Ovary (tissue), 7 donors: ENCODE measurements at regions not wholly inside any gene's neighbourhood (a gene's known extent, or its start where the extent isn't known, plus 50 kb on each side); places are given as distances from the start of the nearest gene placed in this dataset.

ENCODE experiments used
- DNase-seq, 5 donors: peaks; one replicate each; pipeline ENCODE4 v3.0.0-alpha.2; 2019 to 2020
- H3K27ac ChIP-seq, 2 donors: fragments of 200-600 bp; one replicate each; pipeline versions ENCODE4 v1.5.1 to v1.8.0; 2019 to 2022
- H3K27me3 ChIP-seq: fragments of 200-600 bp; one replicate; pipeline ENCODE4 v1.8.0; 2022
- H3K36me3 ChIP-seq: fragments of 200-600 bp; sonication (generic); one replicate; pipeline ENCODE4 v1.5.1; 2019
- H3K4me1 ChIP-seq: one replicate; pipeline ENCODE4 v1.8.1; 2013; ENCODE audit warnings: mild to moderate bottlenecking, moderate library complexity; ENCODE audit not compliant: insufficient read depth
- H3K4me3 ChIP-seq: fragments of 200-600 bp; sonication (generic); one replicate; pipeline ENCODE4 v1.5.1; 2017
- H3K9me3 ChIP-seq, 2 donors: fragments of 200-600 bp in 1 of 2; sonication (generic) in 1 of 2; one replicate each; pipeline versions ENCODE4 v1.5.1 to v1.8.1; 2013 to 2019; ENCODE audit warnings: mild to moderate bottlenecking in 1 of 2, moderate library complexity in 1 of 2
- EP300 ChIP-seq: sonication (generic); formaldehyde crosslinking; IDR thresholded peaks from one replicate; pipeline ENCODE4 v1.6.1; 2017; ENCODE audit warnings: antibody characterized with exemption
- POLR2A ChIP-seq: fragments of 450-650 bp; IDR thresholded peaks from one replicate; pipeline ENCODE4 v1.6.1; 2017; ENCODE audit warnings: antibody characterized with exemption, mild to moderate bottlenecking, moderate library complexity
- WGBS, 3 donors: extraction: QIAGEN DNeasy Blood & Tissue Kit in 1 of 3; methylation state at CpG; one replicate each; pipeline versions ENCODE4 v1.1.5 to v1.1.7; 2013 to 2017; 5-methylcytosine and 5-hydroxymethylcytosine counted together
- intact Hi-C, 4 donors: fragments of 100-400 bp; cut with DNase I; formaldehyde crosslinking; loops; one replicate each; pipeline versions ENCODE4 v1.11.0 to v1.15.1; 2022 to 2023
- TF ChIP-seq, protein P1 (sequence below), 3 donors: fragments of 450-650 bp in 2 of 3; fragments of 200-600 bp in 1 of 3; IDR thresholded peaks; one replicate each; pipeline versions ENCODE4 v1.5.1 to v1.8.0; 2016 to 2022; ENCODE audit warnings: antibody characterized with exemption in 3 of 3, mild to moderate bottlenecking in 1 of 3
- donor health status: DM: no; HTN: no; CAD: no; lungs with moderate emphysema.
- donor health status: DM: no; HTN: no; CAD: no.
- donor health status: Bipolar disorder and iron deficiency.
- donor health status: DM: no; HTN: no; CAD: no.
- donor health status: DM: yes; HTN: yes; CAD: no.

GRCh38 chr5:89267788-89268187 is 384.8 kb upstream of the MEF2C start:
- WGBS, 3 donors, result 85 to 91% (median 89%) methylated on average over 2 of the region's 2 CpGs
- TF ChIP-seq, protein P1, sequence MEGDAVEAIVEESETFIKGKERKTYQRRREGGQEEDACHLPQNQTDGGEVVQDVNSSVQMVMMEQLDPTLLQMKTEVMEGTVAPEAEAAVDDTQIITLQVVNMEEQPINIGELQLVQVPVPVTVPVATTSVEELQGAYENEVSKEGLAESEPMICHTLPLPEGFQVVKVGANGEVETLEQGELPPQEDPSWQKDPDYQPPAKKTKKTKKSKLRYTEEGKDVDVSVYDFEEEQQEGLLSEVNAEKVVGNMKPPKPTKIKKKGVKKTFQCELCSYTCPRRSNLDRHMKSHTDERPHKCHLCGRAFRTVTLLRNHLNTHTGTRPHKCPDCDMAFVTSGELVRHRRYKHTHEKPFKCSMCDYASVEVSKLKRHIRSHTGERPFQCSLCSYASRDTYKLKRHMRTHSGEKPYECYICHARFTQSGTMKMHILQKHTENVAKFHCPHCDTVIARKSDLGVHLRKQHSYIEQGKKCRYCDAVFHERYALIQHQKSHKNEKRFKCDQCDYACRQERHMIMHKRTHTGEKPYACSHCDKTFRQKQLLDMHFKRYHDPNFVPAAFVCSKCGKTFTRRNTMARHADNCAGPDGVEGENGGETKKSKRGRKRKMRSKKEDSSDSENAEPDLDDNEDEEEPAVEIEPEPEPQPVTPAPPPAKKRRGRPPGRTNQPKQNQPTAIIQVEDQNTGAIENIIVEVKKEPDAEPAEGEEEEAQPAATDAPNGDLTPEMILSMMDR (IDR thresholded peaks at IDR 0.05), result no peak
- TF ChIP-seq EP300 (no peak), POLR2A (no peak)
- H3K27me3 ChIP-seq, result no peaks in the 10 kb centered on the region
- no peak overlapping the region for H3K27ac ChIP-seq
- no peak for DNase-seq
- H3K4me3 ChIP-seq, result no peak overlapping the region
- H3K9me3 ChIP-seq, result no peaks in the 10 kb centered on the region
- H3K4me1 ChIP-seq, result no peaks in the 10 kb centered on the region
- intact Hi-C loops, result no loop called here
- H3K36me3 ChIP-seq, result no peaks in the 10 kb centered on the region

DNA sequence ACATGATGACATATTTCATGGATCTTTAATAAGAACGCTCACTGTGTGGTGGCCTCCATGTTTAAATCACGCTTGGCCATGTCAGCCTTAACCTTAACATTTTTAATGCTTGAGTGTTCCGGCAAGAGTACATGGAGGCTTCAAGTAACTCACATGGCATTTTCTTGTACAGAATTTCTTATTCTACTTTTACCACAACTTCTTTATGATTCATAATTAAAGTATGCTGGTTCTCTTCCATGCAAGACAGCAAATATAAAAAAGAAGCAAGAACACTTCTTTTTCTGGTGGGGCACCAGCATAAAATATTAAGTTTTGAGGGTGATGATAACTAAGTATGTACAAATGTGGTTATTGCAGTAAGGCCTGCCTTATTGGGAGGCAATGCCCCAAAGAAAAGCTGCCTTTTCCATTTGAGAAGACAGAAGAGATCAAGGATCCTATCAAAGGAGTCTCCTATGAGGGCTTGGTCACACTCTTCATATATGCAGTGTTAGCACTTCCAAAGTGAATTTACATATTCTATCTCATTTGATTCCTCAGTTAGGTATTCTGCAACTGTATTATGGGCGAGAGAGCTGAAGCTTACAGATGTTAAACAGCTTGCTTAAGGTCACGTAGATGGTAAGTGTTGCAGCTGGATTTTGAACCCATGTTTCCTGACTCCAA is 382.7 kb upstream of the MEF2C start:
- Histone ChIP-seq H3K4me1 (no peaks in the 10 kb centered on the region), H3K27me3 (no peaks in the 10 kb centered on the region), H3K27ac (no peak overlapping the region), H3K4me3 (no peak overlapping the region), H3K36me3 (no peaks in the 10 kb centered on the region), H3K9me3 (no peaks in the 10 kb centered on the region)
- WGBS, 3 donors, result 83 to 90% (median 86%) methylated on average over 5 of the region's 5 CpGs
- intact Hi-C loops, result no loop called here
- TF ChIP-seq EP300 (no peak), POLR2A (no peak)
- TF ChIP-seq, protein P1 (IDR thresholded peaks at IDR 0.05), result no peak
- no peak for DNase-seq

- TF ChIP-seq, protein P1 (IDR thresholded peaks at IDR 0.05), result no peak
- no peak for TF ChIP-seq POLR2A
- TF ChIP-seq EP300, result no peak
- Histone ChIP-seq H3K9me3 (no peaks in the 10 kb centered on the region), H3K27me3 (no peaks in the 10 kb centered on the region), H3K36me3 (no peaks in the 10 kb centered on the region), H3K4me1 (no peaks in the 10 kb centered on the region), H3K4me3 (no peak overlapping the region), H3K27ac (no peak overlapping the region)
- intact Hi-C loops, result no loop called here
- no peak for DNase-seq
- whole genome bisulfite sequencing, 3 donors, result 97 to 100% (median 97%) methylated on average over 1 of the region's 1 CpG
Measured at GRCh38 chr5:89263846-89264245, 380.9 kb upstream of the MEF2C start.

GRCh38 chr5:89262030-89262429 is 379.0 kb upstream of the MEF2C start:
- H3K4me1 ChIP-seq, result no peaks in the 10 kb centered on the region
- DNase-seq, result no peak
- no peaks in the 10 kb centered on the region for H3K9me3 ChIP-seq
- H3K27me3 ChIP-seq, result no peaks in the 10 kb centered on the region
- TF ChIP-seq, protein P1 (IDR thresholded peaks at IDR 0.05), result no peak
- TF ChIP-seq EP300 (no peak), POLR2A (no peak)
- no peaks in the 10 kb centered on the region for H3K36me3 ChIP-seq
- no peak overlapping the region for H3K4me3 ChIP-seq
- no peak overlapping the region for H3K27ac ChIP-seq
- 90 to 96% (median 94%) methylated on average over 4 of the region's 4 CpGs for WGBS, 3 donors
- intact Hi-C loops, result no loop called here
